ENCODE measurements at regions not wholly inside any gene's neighbourhood (a gene's known extent, or its start where the extent isn't known, plus 50 kb on each side); places are given as distances from the start of the nearest gene placed in this dataset.

GRCh38 chr17:15078570-15078969, 186.6 kb downstream of the PMP22 start:
- Histone ChIP-seq H3K9me3 (ENCODE audit: control insufficient read depth in 1 of 2, insufficient read depth in 1 of 2, low read depth in 1 of 2, low read length in 2 of 2) (no peaks in the 10 kb centered on the region), H3K27me3 (ENCODE audit: insufficient read depth, low read length) (peaks cover 42% of the 10 kb centered on the region), H4K20me1 (ENCODE audit: insufficient read depth) (no peaks in the 10 kb centered on the region), H3K79me2 (ENCODE audit: insufficient read depth, low read length) (no peaks in the 10 kb centered on the region), H3K4me3 (replicated peaks in 1 of 2; ENCODE audit: low read depth in 1 of 2, low read length in 2 of 2) (no peak overlapping the region), H3K4me1 (ENCODE audit: control insufficient read depth in 1 of 2, insufficient read depth in 2 of 2, low read length in 2 of 2) (no peaks in the 10 kb centered on the region), H3K9ac (ENCODE audit: low read length) (no peak overlapping the region), H2AFZ (ENCODE audit: low read depth, low read length, poor library complexity, severe bottlenecking) (no peak overlapping the region), H3K9me2 (ENCODE audit: insufficient read depth) (no peaks in the 10 kb centered on the region), H3K36me3 (ENCODE audit: control insufficient read depth in 1 of 2, insufficient read depth in 2 of 2, low read length in 2 of 2) (no peaks in the 10 kb centered on the region), H3K27ac (ENCODE audit: low read depth, low read length) (no peak overlapping the region), H3K4me2 (ENCODE audit: low read length) (no peak overlapping the region)
- POLR2A ChIA-PET = no interaction called here
- ATAC-seq = no peak
- BruUV-seq (replicated peaks) = no TSS peak
- RAD21 ChIA-PET (ENCODE audit: low non-redundant PET in 1 of 2, low total read pairs in 2 of 2, uncharacterized antibody in 2 of 2, unreplicated experiment in 2 of 2) = no interaction called here
- no peak for TF ChIP-seq SIN3A (IDR thresholded peaks at IDR 0.05; ENCODE audit: low read depth)
- TF ChIP-seq CTCF (IDR thresholded peaks at IDR 0.05 in 2 of 3, conservative IDR thresholded peaks at IDR 0.05 in 1 of 3; ENCODE audit: borderline replicate concordance in 1 of 3, insufficient read depth in 1 of 3, low read depth in 2 of 3, low read length in 2 of 3) = no peak
- no peak for TF ChIP-seq EZH2phosphoT487 (IDR thresholded peaks at IDR 0.05; ENCODE audit: borderline replicate concordance)
- TF ChIP-seq REST (IDR thresholded peaks at IDR 0.05; ENCODE audit: low read depth) = no peak
- intact Hi-C loops (cut with micrococcal nuclease) = no loop called here
- CTCF ChIA-PET = no interaction called here
- no peak for DNase-seq (ENCODE audit: low read depth, low spot score)
